ENCODE measurements at regions not wholly inside any gene's neighbourhood (a gene's known extent, or its start where the extent isn't known, plus 50 kb on each side); places are given as distances from the start of the nearest gene placed in this dataset.

DNA sequence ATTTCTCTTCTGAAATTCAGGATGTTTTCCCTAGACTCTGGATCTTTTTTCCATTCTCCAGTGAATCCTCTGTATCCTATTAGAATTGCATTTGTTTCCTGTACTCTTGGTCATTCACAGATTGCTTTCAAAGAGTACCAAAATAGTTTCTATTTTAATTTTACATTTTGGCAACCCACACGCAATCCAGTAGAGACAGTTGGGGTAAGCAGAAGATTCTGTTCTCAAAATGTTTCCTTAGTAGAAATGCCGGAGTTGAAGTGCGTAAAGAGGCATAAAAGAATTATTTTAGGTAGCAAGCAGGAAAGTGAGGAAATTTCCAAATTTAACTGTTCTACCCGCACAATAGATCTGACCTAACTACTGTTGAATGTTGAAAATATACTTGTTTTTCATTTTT lies 842.4 kb downstream of the LUZP2 start (continued):
- no peak for TF ChIP-seq EZH2 (IDR thresholded peaks at IDR 0.05; ENCODE audit: low read depth, unreplicated experiment)
- TF ChIP-seq STAT1 (IDR thresholded peaks at IDR 0.05; ENCODE audit: unreplicated experiment), result no peak
- TF ChIP-seq CREB1 (CRISPR knock-in tag; IDR thresholded peaks at IDR 0.05; ENCODE audit: low read depth), result no peak
- TF ChIP-seq ZNF114 (CRISPR knock-in tag; IDR thresholded peaks at IDR 0.05), result no peak
- TF ChIP-seq NANOG (IDR thresholded peaks at IDR 0.05; ENCODE audit: borderline replicate concordance), result no peak
- TF ChIP-seq, protein P1, sequence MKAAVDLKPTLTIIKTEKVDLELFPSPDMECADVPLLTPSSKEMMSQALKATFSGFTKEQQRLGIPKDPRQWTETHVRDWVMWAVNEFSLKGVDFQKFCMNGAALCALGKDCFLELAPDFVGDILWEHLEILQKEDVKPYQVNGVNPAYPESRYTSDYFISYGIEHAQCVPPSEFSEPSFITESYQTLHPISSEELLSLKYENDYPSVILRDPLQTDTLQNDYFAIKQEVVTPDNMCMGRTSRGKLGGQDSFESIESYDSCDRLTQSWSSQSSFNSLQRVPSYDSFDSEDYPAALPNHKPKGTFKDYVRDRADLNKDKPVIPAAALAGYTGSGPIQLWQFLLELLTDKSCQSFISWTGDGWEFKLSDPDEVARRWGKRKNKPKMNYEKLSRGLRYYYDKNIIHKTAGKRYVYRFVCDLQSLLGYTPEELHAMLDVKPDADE (IDR thresholded peaks at IDR 0.05), result no peak
- TF ChIP-seq POLR2AphosphoS5 (IDR thresholded peaks at IDR 0.05; ENCODE audit: low read depth), result no peak
- no peak for TF ChIP-seq ZNF331 (CRISPR knock-in tag; IDR thresholded peaks at IDR 0.05; ENCODE audit: low read depth)

DNA sequence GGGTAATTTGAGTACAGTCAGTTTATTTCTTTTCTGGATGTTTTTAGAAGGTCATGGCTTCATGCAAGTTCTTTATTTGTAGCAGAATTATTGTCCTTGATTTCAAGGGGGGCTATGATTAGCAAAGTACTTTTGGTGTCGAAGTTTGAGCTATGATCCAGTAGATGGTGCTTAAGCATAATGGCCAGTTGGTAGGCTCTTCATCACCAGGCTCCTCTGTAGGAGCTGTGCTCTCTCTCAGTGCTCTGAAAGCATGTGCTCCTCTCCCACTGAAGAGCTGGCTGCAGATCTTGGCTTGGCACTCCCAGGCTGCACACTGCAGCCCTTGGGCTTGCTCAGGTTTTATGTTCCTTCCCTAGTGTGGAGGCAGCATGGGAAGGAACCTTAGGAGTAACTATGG lies 852.7 kb downstream of the LUZP2 start:
- Histone ChIP-seq H3K79me2 (replicated peaks; ENCODE audit: insufficient read depth) (no peaks in the 10 kb centered on the region), H3F3A (replicated peaks; ENCODE audit: low read depth) (no peaks in the 10 kb centered on the region), H3K9me2 (ENCODE audit: insufficient read depth) (no peaks in the 10 kb centered on the region), H3K27ac (ENCODE audit: low read depth) (no peak overlapping the region), H3K27me3 (ENCODE audit: insufficient read depth) (no peaks in the 10 kb centered on the region), H4K20me1 (replicated peaks; ENCODE audit: insufficient read depth) (no peaks in the 10 kb centered on the region), H2AFZ (peak overlapping the region; percentile 72; the same call in 1 of the 2 replicates), H3K36me3 (ENCODE audit: insufficient read depth) (no peaks in the 10 kb centered on the region), H3K4me1 (ENCODE audit: insufficient read depth) (no peaks in the 10 kb centered on the region), H3K4me3 (no peak overlapping the region), H3K4me2 (no peak overlapping the region)
- DNase-seq (ENCODE audit: low spot score) (no peak), ATAC-seq (no peak)
- no peak overlapping the region for H3K27ac Mint-ChIP-seq
- H3K36me3 Mint-ChIP-seq (ENCODE audit: low read depth), result no peaks in the 10 kb centered on the region
- H3K4me1 Mint-ChIP-seq, result no peaks in the 10 kb centered on the region
- H3K4me3 Mint-ChIP-seq, result no peak overlapping the region
- TF ChIP-seq, protein P2, sequence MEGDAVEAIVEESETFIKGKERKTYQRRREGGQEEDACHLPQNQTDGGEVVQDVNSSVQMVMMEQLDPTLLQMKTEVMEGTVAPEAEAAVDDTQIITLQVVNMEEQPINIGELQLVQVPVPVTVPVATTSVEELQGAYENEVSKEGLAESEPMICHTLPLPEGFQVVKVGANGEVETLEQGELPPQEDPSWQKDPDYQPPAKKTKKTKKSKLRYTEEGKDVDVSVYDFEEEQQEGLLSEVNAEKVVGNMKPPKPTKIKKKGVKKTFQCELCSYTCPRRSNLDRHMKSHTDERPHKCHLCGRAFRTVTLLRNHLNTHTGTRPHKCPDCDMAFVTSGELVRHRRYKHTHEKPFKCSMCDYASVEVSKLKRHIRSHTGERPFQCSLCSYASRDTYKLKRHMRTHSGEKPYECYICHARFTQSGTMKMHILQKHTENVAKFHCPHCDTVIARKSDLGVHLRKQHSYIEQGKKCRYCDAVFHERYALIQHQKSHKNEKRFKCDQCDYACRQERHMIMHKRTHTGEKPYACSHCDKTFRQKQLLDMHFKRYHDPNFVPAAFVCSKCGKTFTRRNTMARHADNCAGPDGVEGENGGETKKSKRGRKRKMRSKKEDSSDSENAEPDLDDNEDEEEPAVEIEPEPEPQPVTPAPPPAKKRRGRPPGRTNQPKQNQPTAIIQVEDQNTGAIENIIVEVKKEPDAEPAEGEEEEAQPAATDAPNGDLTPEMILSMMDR (conservative IDR thresholded peaks at IDR 0.05; ENCODE audit: low read depth in 2 of 2), result peak in 1 of 2 experiments; percentile 51; a peak in 2 of 4 replicates
- TF ChIP-seq, protein P3, sequence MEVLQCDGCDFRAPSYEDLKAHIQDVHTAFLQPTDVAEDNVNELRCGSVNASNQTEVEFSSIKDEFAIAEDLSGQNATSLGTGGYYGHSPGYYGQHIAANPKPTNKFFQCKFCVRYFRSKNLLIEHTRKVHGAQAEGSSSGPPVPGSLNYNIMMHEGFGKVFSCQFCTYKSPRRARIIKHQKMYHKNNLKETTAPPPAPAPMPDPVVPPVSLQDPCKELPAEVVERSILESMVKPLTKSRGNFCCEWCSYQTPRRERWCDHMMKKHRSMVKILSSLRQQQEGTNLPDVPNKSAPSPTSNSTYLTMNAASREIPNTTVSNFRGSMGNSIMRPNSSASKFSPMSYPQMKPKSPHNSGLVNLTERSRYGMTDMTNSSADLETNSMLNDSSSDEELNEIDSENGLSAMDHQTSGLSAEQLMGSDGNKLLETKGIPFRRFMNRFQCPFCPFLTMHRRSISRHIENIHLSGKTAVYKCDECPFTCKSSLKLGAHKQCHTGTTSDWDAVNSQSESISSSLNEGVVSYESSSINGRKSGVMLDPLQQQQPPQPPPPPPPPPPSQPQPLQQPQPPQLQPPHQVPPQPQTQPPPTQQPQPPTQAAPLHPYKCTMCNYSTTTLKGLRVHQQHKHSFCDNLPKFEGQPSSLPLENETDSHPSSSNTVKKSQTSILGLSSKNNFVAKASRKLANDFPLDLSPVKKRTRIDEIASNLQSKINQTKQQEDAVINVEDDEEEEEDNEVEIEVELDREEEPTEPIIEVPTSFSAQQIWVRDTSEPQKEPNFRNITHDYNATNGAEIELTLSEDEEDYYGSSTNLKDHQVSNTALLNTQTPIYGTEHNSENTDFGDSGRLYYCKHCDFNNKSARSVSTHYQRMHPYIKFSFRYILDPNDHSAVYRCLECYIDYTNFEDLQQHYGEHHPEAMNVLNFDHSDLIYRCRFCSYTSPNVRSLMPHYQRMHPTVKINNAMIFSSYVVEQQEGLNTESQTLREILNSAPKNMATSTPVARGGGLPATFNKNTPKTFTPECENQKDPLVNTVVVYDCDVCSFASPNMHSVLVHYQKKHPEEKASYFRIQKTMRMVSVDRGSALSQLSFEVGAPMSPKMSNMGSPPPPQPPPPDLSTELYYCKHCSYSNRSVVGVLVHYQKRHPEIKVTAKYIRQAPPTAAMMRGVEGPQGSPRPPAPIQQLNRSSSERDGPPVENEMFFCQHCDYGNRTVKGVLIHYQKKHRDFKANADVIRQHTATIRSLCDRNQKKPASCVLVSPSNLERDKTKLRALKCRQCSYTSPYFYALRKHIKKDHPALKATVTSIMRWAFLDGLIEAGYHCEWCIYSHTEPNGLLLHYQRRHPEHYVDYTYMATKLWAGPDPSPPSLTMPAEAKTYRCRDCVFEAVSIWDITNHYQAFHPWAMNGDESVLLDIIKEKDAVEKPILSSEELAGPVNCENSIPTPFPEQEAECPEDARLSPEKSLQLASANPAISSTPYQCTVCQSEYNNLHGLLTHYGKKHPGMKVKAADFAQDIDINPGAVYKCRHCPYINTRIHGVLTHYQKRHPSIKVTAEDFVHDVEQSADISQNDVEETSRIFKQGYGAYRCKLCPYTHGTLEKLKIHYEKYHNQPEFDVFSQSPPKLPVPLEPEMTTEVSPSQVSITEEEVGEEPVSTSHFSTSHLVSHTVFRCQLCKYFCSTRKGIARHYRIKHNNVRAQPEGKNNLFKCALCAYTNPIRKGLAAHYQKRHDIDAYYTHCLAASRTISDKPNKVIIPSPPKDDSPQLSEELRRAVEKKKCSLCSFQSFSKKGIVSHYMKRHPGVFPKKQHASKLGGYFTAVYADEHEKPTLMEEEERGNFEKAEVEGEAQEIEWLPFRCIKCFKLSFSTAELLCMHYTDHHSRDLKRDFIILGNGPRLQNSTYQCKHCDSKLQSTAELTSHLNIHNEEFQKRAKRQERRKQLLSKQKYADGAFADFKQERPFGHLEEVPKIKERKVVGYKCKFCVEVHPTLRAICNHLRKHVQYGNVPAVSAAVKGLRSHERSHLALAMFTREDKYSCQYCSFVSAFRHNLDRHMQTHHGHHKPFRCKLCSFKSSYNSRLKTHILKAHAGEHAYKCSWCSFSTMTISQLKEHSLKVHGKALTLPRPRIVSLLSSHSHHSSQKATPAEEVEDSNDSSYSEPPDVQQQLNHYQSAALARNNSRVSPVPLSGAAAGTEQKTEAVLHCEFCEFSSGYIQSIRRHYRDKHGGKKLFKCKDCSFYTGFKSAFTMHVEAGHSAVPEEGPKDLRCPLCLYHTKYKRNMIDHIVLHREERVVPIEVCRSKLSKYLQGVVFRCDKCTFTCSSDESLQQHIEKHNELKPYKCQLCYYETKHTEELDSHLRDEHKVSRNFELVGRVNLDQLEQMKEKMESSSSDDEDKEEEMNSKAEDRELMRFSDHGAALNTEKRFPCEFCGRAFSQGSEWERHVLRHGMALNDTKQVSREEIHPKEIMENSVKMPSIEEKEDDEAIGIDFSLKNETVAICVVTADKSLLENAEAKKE (CRISPR knock-in tag; IDR thresholded peaks at IDR 0.05), result no peak
- no peaks in the 10 kb centered on the region for H3K27me3 Mint-ChIP-seq (ENCODE audit: insufficient read depth, low read depth, poor library complexity)
- 0 out of 3 replicates have a peak, but pooled peaks cover 3% of the 10 kb centered on the region for H3K9me3 Mint-ChIP-seq

Data from GM23338 (cell line).